D721Med (cell line): ENCODE measurements at regions not wholly inside any gene's neighbourhood (a gene's known extent, or its start where the extent isn't known, plus 50 kb on each side); places are given as distances from the start of the nearest gene placed in this dataset.

Source experiments
- DNase-seq: peaks from one replicate; pipeline ENCODE4 v3.0.0; 2011; ENCODE audit warnings: low spot score; ENCODE audit not compliant: insufficient read length
- FAIRE-seq: peaks from 2 replicates; lab custom pipeline; 2011; peaks lifted over from hg19 to GRCh38; lab: Jason Lieb, UNC
- TF ChIP-seq, protein P1 (sequence below): IDR thresholded peaks from 2 replicates; pipeline ENCODE4 v1.5.1; 2012; ENCODE audit warnings: mild to moderate bottlenecking, control low read depth; ENCODE audit not compliant: insufficient read depth; ENCODE audit errors: missing control alignments

DNA sequence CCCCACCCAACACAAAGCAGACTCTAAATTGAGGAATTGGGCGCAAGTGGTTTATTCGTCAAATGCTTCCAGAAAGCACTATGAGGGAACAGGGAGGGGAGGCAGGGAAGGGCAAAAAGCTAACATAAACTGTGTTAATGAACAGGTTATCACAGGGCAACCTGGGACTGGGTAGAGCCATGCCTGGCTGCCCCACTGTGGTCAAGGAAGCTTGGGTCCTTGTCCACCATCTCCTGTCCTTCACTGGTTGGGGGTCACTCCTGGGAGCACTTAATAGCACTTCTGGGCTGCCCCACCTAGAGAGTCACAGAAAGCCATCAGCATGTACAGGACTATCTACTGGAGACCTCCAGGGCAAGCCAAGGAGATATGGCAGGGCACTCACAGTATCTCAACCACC lies 102.3 kb downstream of the LINC00237 start:
- no peak for FAIRE-seq
- TF ChIP-seq, protein P1, sequence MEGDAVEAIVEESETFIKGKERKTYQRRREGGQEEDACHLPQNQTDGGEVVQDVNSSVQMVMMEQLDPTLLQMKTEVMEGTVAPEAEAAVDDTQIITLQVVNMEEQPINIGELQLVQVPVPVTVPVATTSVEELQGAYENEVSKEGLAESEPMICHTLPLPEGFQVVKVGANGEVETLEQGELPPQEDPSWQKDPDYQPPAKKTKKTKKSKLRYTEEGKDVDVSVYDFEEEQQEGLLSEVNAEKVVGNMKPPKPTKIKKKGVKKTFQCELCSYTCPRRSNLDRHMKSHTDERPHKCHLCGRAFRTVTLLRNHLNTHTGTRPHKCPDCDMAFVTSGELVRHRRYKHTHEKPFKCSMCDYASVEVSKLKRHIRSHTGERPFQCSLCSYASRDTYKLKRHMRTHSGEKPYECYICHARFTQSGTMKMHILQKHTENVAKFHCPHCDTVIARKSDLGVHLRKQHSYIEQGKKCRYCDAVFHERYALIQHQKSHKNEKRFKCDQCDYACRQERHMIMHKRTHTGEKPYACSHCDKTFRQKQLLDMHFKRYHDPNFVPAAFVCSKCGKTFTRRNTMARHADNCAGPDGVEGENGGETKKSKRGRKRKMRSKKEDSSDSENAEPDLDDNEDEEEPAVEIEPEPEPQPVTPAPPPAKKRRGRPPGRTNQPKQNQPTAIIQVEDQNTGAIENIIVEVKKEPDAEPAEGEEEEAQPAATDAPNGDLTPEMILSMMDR = no peak
- DNase-seq = no peak

DNA sequence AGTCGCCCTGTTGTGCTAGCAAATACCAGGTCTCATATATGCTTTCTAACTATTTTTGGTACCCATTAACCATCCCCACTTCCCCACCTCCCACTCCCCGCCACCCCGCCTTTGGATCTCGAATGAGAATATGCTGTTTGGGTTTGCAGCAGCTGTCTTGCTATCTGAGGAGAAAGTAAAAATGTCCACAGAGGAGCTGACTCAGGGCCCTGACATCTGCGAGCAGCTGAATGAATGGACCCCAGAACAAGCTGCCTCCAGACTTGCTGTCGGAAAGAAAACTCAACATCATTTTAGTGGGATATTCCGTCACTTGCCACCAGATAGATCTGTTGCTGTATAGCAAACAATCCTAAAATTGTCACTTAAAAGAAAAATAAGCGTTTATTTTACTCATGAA lies 103.7 kb downstream of the LINC00237 start:
- no peak for DNase-seq
- TF ChIP-seq, protein P1 = no peak
- FAIRE-seq = no peak

DNA sequence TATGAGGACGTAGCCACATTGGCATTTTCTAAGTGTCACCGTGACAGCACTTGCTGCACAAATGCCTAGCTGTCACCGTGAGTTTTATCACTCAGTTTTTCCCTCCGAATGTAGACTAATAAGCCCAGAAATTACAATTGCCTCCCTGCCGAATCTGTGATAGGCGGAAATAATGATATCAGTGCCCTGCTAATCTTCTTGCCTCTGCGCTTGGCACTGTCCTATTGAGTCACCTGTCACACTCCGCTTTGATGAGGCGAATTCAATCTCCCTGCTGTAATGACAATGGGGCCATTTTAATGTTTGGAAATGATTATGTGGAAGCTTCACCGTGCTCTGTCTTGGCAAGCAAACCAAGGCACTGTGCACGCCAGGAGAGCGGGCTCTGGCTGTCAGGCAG lies 112.8 kb downstream of the LINC00237 start:
- TF ChIP-seq, protein P1 = no peak
- FAIRE-seq (no peak), DNase-seq (no peak)

GRCh38 chr20:20992686-20993360 lies 113.3 kb downstream of the LINC00237 start:
- TF ChIP-seq, protein P1 = no peak
- FAIRE-seq (no peak), DNase-seq (no peak)

DNA sequence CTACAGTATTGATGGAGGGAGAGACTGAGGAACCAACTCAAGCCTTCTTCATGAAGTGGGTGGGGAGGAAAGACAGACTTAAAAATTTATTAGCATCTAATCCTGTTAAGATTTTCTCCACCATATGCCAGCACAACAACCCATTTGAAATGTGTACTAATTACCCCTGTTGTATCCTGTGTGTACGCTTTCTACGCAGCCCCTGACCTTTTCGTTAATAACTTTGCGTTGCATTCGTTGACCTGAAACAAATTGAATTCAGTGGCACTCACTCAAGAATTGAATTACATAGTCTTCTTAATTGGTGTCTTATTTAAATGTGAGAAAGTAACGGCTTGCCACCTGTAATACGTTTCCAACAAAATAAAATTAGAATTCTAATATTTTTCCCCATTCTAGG lies 113.9 kb downstream of the LINC00237 start:
- FAIRE-seq (no peak), DNase-seq (no peak)
- TF ChIP-seq, protein P1 = no peak

GRCh38 chr20:20989081-20989480 lies 117.1 kb downstream of the LINC00237 start:
- no peak for DNase-seq
- FAIRE-seq = no peak
- TF ChIP-seq, protein P1 = no peak

- DNase-seq (no peak), FAIRE-seq (no peak)
- TF ChIP-seq, protein P1 = no peak
Observed at GRCh38 chr20:20979934-20980333, 126.2 kb downstream of the LINC00237 start.
